ENCODE measurements at regions not wholly inside any gene's neighbourhood (a gene's known extent, or its start where the extent isn't known, plus 50 kb on each side); places are given as distances from the start of the nearest gene placed in this dataset.

GRCh38 chr6:81556551-81556950 lies 195.9 kb downstream of the TENT5A start (continued):
- TF ChIP-seq MEIS1 (CRISPR knock-in tag; IDR thresholded peaks at IDR 0.05; ENCODE audit: borderline replicate concordance) (no peak), ZNF174 (tag by site-specific recombination; IDR thresholded peaks at IDR 0.05) (no peak), ZNF10 (tag by site-specific recombination; IDR thresholded peaks at IDR 0.05) (no peak), ZNF398 (tag by site-specific recombination; IDR thresholded peaks at IDR 0.05) (no peak), ZBTB10 (tag by site-specific recombination; IDR thresholded peaks at IDR 0.05) (no peak), ZNF555 (tag by site-specific recombination; conservative IDR thresholded peaks at IDR 0.05) (no peak), SCRT2 (tag by site-specific recombination; IDR thresholded peaks at IDR 0.05) (no peak), ZNF335 (tag by site-specific recombination; conservative IDR thresholded peaks at IDR 0.05) (no peak)

- no peak overlapping the region for H3K4me3 ChIP-seq (ENCODE audit: low read depth, low read length)
- ChIA-PET POLR2A (no interaction called here), CTCF (no interaction called here)
- H3K4me1 ChIP-seq (ENCODE audit: control insufficient read depth, insufficient read depth, low read length) = no peaks in the 10 kb centered on the region
- no peak overlapping the region for H3K27ac ChIP-seq (ENCODE audit: extremely low read depth, low read depth, low read length)
- no peaks in the 10 kb centered on the region for H3K9me3 ChIP-seq (ENCODE audit: control insufficient read depth, insufficient read depth, low read depth, low read length)
- TF ChIP-seq ZNF792 (tag by site-specific recombination; IDR thresholded peaks at IDR 0.05) (no peak), ZNF747 (tag by site-specific recombination; IDR thresholded peaks at IDR 0.05) (no peak), ZNF155 (tag by site-specific recombination; IDR thresholded peaks at IDR 0.05) (no peak), OVOL3 (tag by site-specific recombination; IDR thresholded peaks at IDR 0.05) (no peak), HOXC10 (CRISPR knock-in tag; IDR thresholded peaks at IDR 0.05) (no peak), ZNF26 (tag by site-specific recombination; IDR thresholded peaks at IDR 0.05) (no peak), OSR2 (tag by site-specific recombination; IDR thresholded peaks at IDR 0.05) (no peak), ZBTB48 (tag by site-specific recombination; IDR thresholded peaks at IDR 0.05) (no peak), YY1 (tag by site-specific recombination; IDR thresholded peaks at IDR 0.05) (no peak), KLF10 (tag by site-specific recombination; IDR thresholded peaks at IDR 0.05) (no peak)
- no peaks in the 10 kb centered on the region for H3K36me3 ChIP-seq (ENCODE audit: control insufficient read depth in 2 of 2, insufficient read depth in 1 of 2, low read length in 2 of 2)
Measured at GRCh38 chr6:81553216-81553615, 199.3 kb downstream of the TENT5A start.

- Histone ChIP-seq H3K4me3 (ENCODE audit: low read depth, low read length) (no peak overlapping the region), H3K36me3 (ENCODE audit: control insufficient read depth in 2 of 2, insufficient read depth in 1 of 2, low read length in 2 of 2) (no peaks in the 10 kb centered on the region), H3K9me3 (ENCODE audit: control insufficient read depth, insufficient read depth, low read depth, low read length) (no peaks in the 10 kb centered on the region), H3K4me1 (ENCODE audit: control insufficient read depth, insufficient read depth, low read length) (no peaks in the 10 kb centered on the region), H3K27ac (ENCODE audit: extremely low read depth, low read depth, low read length) (no peak overlapping the region)
- TF ChIP-seq ZNF792 (tag by site-specific recombination; IDR thresholded peaks at IDR 0.05) (no peak), KLF10 (tag by site-specific recombination; IDR thresholded peaks at IDR 0.05) (no peak), KLF8 (tag by site-specific recombination; IDR thresholded peaks at IDR 0.05) (no peak), ZNF132 (tag by site-specific recombination; IDR thresholded peaks at IDR 0.05; ENCODE audit: borderline replicate concordance) (no peak), MZF1 (tag by site-specific recombination; IDR thresholded peaks at IDR 0.05; ENCODE audit: borderline replicate concordance) (no peak), KLF17 (tag by site-specific recombination; IDR thresholded peaks at IDR 0.05) (no peak), REST (tag by site-specific recombination; IDR thresholded peaks at IDR 0.05) (no peak)
- POLR2A ChIA-PET = no interaction called here
- CTCF ChIA-PET = no interaction called here
Measured at GRCh38 chr6:81552644-81553043, 199.8 kb downstream of the TENT5A start.
